NCI-H2227 (cell line): ENCODE measurements at regions not wholly inside any gene's neighbourhood (a gene's known extent, or its start where the extent isn't known, plus 50 kb on each side); places are given as distances from the start of the nearest gene placed in this dataset.

Source experiments
- DNase-seq: peaks from one replicate; lab custom pipeline; 2025; ENCODE audit not compliant: unreplicated experiment; lab: John Stamatoyannopoulos, UW

- DNase-seq: no peak
These were observed 159.4 kb upstream of the GGTLC1 start for GRCh38 chr20:24147961-24148360.

DNA sequence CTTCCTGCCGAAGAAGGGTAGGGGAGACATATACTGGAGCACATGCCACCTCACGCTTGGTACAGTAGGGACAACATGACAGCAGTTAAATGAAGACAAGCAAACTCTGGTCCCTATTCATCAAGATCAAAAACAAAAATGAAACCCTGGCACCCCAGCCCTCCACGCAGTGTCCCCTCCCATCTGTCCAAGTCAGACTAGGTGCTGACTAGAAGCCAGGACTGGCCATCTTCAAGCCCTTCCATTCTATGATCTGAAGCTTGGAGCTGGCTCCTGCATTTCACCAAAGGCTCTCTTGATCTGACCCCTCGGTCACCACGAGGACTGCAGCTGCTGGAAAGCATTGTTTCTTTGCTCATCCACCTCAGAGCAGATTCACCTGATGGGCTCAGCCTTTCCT, 158.9 kb upstream of the GGTLC1 start:
- no peak for DNase-seq

- DNase-seq: no peak
These were observed 157.7 kb upstream of the GGTLC1 start for GRCh38 chr20:24146231-24146634.

DNA sequence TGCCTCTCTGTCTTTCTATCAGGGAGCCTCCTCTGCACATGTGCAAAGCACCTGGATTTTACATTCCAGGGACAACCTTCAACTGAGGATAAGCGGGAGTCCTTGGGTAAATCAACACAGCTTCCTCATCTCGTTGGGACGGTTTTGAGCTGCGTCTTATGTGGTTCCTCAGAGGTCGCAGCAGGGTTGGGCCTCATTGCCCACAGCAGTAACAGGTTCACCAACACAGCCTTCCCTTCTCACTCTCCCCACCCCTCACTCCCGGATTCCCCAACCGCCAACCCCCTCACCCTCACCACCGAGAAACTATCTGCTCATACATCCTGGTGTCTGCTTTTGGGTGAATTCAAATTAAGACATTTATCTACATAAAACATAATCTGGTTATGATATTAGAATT, 155.8 kb upstream of the GGTLC1 start:
- DNase-seq: no peak

GRCh38 chr20:24141111-24141510, 152.5 kb upstream of the GGTLC1 start:
- DNase-seq: no peak

DNA sequence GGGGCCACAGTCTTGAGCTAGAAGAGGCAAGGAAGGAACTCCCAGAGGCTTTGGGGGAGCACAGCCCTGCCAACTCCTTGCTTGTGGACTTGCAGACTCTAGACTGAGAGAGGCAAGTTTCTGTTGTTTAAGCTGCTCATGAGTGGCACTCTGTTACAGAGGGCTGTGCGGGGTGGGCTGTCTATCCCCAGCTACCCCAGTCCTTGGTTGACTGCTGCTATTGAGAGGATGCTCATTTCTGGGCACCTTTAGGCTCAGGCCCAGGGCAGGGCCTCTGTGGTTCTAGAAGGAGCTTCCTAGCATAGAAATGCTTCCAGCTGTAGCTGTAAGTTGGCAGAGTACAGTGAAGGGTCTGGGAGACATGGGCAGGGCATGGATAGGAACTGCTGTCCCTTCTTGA, 151.3 kb upstream of the GGTLC1 start:
- no peak for DNase-seq

- no peak for DNase-seq
These were observed 150.4 kb upstream of the GGTLC1 start for GRCh38 chr20:24138951-24139350.

- DNase-seq: no peak
These were observed 149.7 kb upstream of the GGTLC1 start for GRCh38 chr20:24138196-24138857.

DNA sequence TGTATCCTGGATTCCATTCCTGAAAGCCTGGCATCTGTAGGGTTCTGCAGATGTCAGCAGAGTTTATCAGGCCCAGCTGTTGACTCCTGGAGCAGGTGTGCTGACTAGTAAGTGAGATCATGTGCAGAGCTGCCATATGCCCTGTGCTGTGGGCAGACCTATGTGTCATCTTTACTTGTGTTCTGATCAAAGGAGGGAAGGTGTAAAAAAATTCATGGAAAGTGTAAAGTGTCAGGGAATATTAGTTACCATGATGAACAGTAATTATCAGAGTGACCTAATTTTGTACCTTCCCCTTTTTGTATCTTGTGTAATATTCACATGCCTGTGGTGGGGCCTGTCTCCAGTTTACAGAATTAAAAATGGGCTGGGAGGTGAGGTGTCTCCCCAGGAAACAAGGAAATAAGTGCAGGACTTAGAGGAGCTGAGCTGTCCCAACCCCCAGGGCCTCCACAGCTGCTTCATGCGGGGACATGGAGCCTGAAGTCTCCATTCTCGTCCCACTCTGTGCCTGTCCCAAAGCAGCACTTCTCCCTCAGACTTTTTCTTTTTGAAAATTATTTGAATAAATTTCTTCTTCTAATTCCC, 148.2 kb upstream of the GGTLC1 start:
- no peak for DNase-seq

- DNase-seq: no peak
These were observed 147.2 kb upstream of the GGTLC1 start for GRCh38 chr20:24135781-24136180.

- no peak for DNase-seq
These were observed 146.4 kb upstream of the GGTLC1 start for GRCh38 chr20:24134930-24135329.

GRCh38 chr20:24134284-24134683, 145.7 kb upstream of the GGTLC1 start:
- no peak for DNase-seq

GRCh38 chr20:24132246-24132645, 143.7 kb upstream of the GGTLC1 start:
- DNase-seq: no peak

GRCh38 chr20:24131684-24132083, 143.1 kb upstream of the GGTLC1 start:
- no peak for DNase-seq

DNA sequence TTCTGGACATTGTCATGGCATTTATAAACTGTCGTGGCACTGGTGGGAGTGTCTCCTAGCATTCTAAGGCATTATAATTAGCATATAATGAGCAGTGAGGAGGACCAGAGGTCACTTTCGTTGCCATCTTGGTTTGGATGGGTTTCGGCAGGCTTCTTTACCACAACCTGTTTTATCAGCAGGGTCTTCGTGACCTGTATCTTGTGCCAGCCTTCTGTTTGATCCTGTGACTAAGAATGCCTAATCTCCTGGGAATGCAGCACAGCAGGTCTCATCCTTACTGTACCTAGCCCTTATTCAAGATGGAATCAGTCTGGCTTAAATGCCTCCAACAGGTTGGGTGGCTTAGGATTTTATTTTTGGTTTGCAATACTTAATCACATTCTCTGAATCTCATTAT, 142.7 kb upstream of the GGTLC1 start:
- DNase-seq: no peak

- DNase-seq: no peak
These were observed 141.1 kb upstream of the GGTLC1 start for GRCh38 chr20:24129641-24130040.

DNA sequence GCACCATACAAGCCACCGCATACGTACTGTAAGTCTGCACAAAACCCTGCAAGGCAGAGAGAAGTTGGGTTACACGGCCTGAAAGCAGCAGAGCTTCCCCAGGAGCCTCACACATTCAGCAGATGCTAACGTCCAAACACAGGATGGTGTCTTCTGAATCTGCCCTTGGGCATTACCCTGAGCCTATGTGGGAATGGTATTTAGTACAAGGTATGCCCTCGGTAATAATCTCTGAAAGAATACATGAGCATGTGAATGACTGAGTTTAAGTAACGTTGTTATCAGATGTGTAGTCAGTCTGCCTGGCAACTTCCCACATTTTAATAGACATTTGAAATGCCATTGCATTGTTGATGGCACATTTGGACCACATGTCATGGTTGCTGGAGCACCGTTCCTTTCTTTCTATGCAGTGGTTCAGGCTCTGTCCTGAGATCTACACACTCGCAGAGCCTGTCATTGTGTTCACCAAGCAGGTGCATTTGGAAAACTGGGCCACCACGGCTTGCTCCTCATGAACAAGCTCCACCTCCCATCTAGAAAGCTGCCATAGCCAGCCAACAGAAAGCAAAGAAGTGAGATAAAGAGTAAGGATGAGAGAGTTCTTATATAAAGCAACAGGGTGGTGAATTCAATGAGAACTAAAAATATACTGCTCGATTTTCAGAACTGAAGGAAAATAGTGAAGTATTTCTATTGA, 136.5 kb upstream of the GGTLC1 start:
- DNase-seq: no peak

DNA sequence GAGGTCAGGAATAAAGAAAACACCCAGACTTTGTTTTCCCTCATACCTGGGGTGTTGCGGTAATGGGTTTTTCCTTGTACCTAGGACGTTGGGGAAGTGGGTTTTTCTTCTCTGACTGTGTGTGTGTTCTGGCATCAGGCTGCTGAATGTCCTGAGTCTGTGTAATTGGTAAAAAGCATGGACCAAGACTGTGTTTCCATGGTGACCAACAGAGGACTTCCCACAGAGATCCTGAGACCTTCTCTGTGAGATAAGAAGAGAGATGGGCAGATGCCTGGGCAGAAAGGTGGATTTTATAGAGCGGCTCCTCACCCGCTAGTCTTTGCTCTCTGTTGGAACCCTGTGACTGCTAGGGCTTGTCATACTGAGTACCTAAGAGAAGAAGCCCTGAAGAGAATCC, 135.4 kb upstream of the GGTLC1 start:
- no peak for DNase-seq

DNA sequence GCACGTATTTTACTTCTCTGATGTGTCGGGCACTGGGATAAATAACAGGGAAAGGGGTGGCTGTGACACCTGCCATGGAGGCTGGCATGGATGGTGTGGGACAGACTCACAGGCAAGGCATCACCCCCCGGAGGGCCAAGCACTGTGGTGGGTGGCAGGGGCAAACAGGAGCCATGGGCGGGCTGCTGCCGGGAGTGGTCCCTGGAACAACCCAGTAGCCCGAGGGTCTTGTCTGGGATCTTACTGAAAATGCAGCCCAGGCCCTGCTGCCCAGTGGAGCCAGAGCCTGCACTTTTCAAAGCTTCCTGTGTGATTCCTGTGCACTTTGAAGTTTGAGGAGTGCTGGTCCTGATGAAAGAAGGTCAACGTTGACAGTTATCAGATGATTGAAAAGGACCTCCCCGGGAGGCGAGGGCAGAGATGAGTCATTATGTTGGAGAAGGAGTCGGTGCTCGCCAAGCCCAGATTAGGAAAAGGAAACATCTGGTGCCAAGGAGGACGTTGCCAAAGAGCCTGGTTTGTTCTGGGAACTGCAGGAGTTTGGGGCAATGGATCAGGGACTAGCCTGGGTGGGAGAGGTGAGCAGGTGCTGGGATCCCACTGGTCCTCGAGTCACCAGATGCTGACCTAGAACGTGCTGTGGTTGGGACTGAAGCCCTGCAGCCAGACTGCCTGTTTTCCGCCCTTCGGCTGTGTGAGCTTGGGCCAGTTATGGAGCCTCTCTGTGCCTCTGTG, 130.0 kb upstream of the GGTLC1 start:
- no peak for DNase-seq

DNA sequence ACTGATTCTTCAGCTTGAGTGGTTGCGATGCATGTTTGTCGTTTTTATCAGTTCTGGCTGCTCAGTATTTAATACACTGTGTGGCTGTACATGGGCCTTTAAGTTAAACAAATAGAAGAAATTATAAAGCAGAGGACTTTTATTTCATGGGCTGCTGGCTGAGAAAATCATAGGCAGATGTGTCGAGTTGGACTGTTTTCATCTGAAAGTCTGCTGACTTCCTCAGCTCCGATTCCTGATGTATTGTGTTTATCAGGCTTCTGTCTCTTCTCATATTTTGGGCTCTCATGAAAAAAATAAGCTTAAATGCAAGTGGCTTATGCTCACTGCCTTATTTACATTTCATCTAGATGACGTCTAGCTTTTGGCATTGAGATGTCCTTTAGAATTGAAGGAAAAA, 129.5 kb upstream of the GGTLC1 start:
- no peak for DNase-seq

DNA sequence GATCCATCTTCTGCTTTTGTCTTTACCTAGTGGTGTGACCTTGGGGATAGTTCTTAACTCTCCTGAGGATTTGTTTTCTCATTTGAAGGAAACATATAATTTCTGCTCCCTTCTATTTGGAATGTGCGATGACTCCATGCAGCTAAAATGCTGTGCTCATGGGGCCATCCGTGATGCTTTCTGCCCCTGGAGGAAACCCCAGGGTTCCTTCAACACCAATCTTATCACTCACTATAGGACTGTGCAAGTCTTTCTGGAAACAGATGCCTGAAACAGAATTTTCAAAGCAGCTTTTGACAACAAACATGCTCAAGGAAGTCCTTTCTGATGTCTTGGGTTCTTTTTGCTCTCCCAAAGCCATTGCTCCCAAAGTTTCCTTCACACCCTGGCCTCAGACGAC, 128.8 kb upstream of the GGTLC1 start:
- no peak for DNase-seq

DNA sequence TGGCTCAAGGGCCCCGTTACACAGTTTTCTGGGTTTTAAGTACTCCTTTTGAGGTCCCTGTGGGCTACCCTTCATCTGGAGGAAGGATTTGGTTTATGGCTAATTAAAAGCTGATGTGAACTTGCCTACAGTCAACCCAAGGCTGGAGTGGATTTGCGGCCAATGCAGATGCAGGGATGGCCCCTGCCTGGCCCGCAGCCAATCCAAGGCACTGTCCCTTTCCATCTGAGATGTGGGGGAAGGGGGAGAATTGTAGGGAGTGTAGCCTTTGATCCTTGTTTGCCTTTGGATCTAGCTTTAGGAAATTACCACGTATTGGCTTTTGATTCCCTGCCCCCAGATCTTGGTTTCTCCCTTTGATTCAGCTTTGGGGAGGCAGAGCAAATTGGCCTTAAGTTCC, 128.0 kb upstream of the GGTLC1 start:
- no peak for DNase-seq
